Sigmoid colon (tissue), 4 donors: ENCODE measurements at regions not wholly inside any gene's neighbourhood (a gene's known extent, or its start where the extent isn't known, plus 50 kb on each side); places are given as distances from the start of the nearest gene placed in this dataset.

Experiments
- CTCF ChIP-seq, 4 experiments: fragments of 450-650 bp in 3 of 4; fragments of 200-600 bp in 1 of 4; IDR thresholded peaks; one replicate each; pipeline ENCODE4 v1.5.1; 2016 to 2019; ENCODE audit warnings: antibody characterized with exemption in 4 of 4, mild to moderate bottlenecking in 3 of 4, moderate library complexity in 2 of 4
- EP300 ChIP-seq, 4 donors: sonication (generic); formaldehyde crosslinking; IDR thresholded peaks; one replicate each; pipeline ENCODE4 v1.6.1; 2017; ENCODE audit warnings: antibody characterized with exemption in 4 of 4
- POLR2A ChIP-seq, 2 donors: fragments of 450-650 bp; IDR thresholded peaks; one replicate each; pipeline ENCODE4 v1.6.1; 2016; ENCODE audit warnings: antibody characterized with exemption in 2 of 2, mild to moderate bottlenecking in 2 of 2, moderate library complexity in 2 of 2

- no peak for TF ChIP-seq CTCF (IDR thresholded peaks at IDR 0.05)
- no peak for TF ChIP-seq EP300 (IDR thresholded peaks at IDR 0.05)
- TF ChIP-seq POLR2A (IDR thresholded peaks at IDR 0.05), result no peak
Measured at GRCh38 chr5:58394339-58394738, 65.5 kb downstream of the PLK2 start.
